GM18511 (cell line): ENCODE measurements at regions not wholly inside any gene's neighbourhood (a gene's known extent, or its start where the extent isn't known, plus 50 kb on each side); places are given as distances from the start of the nearest gene placed in this dataset.

Experiments
- ATAC-seq: cut with Tn5 transposase; IDR thresholded peaks from one replicate; pipeline ENCODE4 v1.9.1; 2021; ENCODE audit warnings: mild to moderate bottlenecking, moderate library complexity; ENCODE audit not compliant: unreplicated experiment

DNA sequence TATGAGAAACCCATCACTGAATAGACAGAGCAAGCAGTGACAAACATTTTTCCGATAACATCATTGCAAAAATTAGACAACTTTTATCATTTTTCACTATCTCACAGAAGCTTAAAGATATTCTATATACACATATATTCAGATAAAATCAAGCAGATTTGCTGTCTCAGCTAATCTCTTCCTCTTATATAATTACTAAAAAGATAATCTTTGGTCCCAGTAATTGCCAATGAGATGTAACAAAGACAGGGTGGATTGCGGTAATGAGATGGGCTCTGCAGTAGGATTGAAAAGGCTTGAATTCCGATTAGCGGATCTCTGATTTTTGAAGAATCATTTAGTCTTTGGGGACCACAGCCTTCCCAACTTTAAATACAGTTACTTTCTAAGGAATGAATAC, 63.5 kb downstream of the SYT4 start:
- ATAC-seq, result no peak

- no peak for ATAC-seq
Observed at GRCh38 chr18:43211059-43211458, 66.2 kb downstream of the SYT4 start.

GRCh38 chr18:43195421-43195820, 79.9 kb upstream of the RIT2 start:
- no peak for ATAC-seq

GRCh38 chr18:43193336-43193735, 77.9 kb upstream of the RIT2 start:
- ATAC-seq, result no peak

DNA sequence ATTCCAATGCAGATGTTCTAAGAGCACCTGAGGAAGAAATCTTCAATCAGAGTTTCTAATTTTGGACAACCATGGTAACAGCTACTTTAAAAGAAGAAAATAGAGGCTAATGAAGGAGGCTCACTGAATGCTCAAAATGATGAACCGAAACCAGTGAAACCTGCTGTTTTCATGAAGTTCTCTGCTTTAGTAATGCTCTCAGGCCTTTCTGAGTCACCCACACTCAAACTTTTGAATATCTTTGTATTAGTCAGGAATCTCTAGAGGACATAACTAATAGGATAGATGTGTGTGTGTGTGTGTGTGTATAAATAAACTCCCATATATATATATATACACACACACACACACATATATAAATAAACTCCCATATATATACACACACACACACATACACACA, 76.9 kb upstream of the RIT2 start:
- ATAC-seq, result peak; percentile 86

- ATAC-seq, result no peak
Observed at GRCh38 chr18:43181711-43182110, 66.2 kb upstream of the RIT2 start.

GRCh38 chr18:43180814-43181213, 65.3 kb upstream of the RIT2 start:
- no peak for ATAC-seq

DNA sequence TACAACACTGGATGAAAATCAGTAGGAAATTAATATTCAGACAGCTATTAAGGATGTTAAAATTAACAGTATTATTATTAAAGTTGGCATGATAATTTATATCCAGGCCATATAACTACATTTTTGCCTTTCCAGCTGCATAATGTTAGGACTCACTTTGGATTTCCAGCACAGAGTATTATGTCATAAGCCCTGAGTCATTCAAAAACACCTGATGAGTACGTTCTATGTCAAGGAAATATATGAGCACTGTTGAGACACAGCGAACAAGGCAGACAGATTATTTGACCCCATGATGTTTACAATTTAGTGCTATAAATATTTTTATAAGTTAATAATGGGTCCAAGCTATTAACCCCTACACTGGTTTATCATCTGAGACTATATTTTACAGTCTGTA, 59.8 kb upstream of the RIT2 start:
- no peak for ATAC-seq

- no peak for ATAC-seq
Observed at GRCh38 chr18:43170586-43170985, 55.1 kb upstream of the RIT2 start.
